IMR-90 (cell line): ENCODE measurements at regions not wholly inside any gene's neighbourhood (a gene's known extent, or its start where the extent isn't known, plus 50 kb on each side); places are given as distances from the start of the nearest gene placed in this dataset.

Experiments
- BHLHE40 ChIP-seq: fragments of 150-350 bp; IDR thresholded peaks from 2 replicates; pipeline ENCODE4 v1.6.1; 2016; ENCODE audit warnings: mild to moderate bottlenecking, low read depth, low read length
- CHD1 ChIP-seq: IDR thresholded peaks from 2 replicates; pipeline ENCODE4 v1.6.1; 2012; ENCODE audit warnings: low read depth, low read length, improper control_type of control experiment
- CTCF ChIP-seq: conservative IDR thresholded peaks from 2 replicates; pipeline ENCODE4 v1.5.1; 2012; ENCODE audit warnings: mild to moderate bottlenecking, low read depth, low read length, improper control_type of control experiment
- FOS ChIP-seq: fragments of 150-350 bp; IDR thresholded peaks from 2 replicates; pipeline ENCODE4 v1.6.1; 2016; ENCODE audit warnings: low read depth, low read length
- MAFK ChIP-seq: IDR thresholded peaks from 2 replicates; pipeline ENCODE4 v1.6.1; 2012; ENCODE audit warnings: low read depth, low read length, improper control_type of control experiment
- MAZ ChIP-seq: IDR thresholded peaks from 2 replicates; pipeline ENCODE4 v1.6.1; 2012; ENCODE audit warnings: low read depth, mild to moderate bottlenecking, low read length, improper control_type of control experiment, moderate library complexity, borderline replicate concordance
- NFE2L2 ChIP-seq: fragments of 150-350 bp; IDR thresholded peaks from 2 replicates; pipeline ENCODE4 v1.6.1; 2016; ENCODE audit warnings: low read depth, mild to moderate bottlenecking, low read length
- POLR2A ChIP-seq: IDR thresholded peaks from 2 replicates; pipeline ENCODE4 v1.6.1; 2012; ENCODE audit warnings: mild to moderate bottlenecking, low read depth, low read length
- RCOR1 ChIP-seq: IDR thresholded peaks from 2 replicates; pipeline ENCODE4 v1.6.1; 2012; ENCODE audit warnings: mild to moderate bottlenecking, low read length, improper control_type of control experiment; ENCODE audit not compliant: insufficient replicate concordance
- SMC3 ChIP-seq: fragments of 150-350 bp; IDR thresholded peaks from 2 replicates; pipeline ENCODE4 v1.6.1; 2016; ENCODE audit warnings: low read depth, mild to moderate bottlenecking, antibody characterized with exemption, low read length, moderate library complexity
- USF2 ChIP-seq: fragments of 150-350 bp; IDR thresholded peaks from 2 replicates; pipeline ENCODE4 v1.6.1; 2017; ENCODE audit warnings: mild to moderate bottlenecking, antibody characterized with exemption, low read length, low read depth
- TF ChIP-seq, protein P1 (sequence below): fragments of 150-350 bp; IDR thresholded peaks from 2 replicates; pipeline ENCODE4 v1.6.1; 2016; ENCODE audit warnings: low read depth, mild to moderate bottlenecking, low read length, moderate library complexity, borderline replicate concordance

- TF ChIP-seq POLR2A (no peak), CTCF (no peak), MAFK (no peak), RCOR1 (no peak), BHLHE40 (no peak), SMC3 (no peak), NFE2L2 (no peak), USF2 (no peak), FOS (no peak), MAZ (no peak), CHD1 (no peak)
- TF ChIP-seq, protein P1, sequence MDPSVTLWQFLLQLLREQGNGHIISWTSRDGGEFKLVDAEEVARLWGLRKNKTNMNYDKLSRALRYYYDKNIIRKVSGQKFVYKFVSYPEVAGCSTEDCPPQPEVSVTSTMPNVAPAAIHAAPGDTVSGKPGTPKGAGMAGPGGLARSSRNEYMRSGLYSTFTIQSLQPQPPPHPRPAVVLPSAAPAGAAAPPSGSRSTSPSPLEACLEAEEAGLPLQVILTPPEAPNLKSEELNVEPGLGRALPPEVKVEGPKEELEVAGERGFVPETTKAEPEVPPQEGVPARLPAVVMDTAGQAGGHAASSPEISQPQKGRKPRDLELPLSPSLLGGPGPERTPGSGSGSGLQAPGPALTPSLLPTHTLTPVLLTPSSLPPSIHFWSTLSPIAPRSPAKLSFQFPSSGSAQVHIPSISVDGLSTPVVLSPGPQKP, result no peak
These were observed 358.0 kb upstream of the C1orf87 start for GRCh38 chr1:60431593-60431992.
